Keratinocyte (primary cell): ENCODE measurements at regions not wholly inside any gene's neighbourhood (a gene's known extent, or its start where the extent isn't known, plus 50 kb on each side); places are given as distances from the start of the nearest gene placed in this dataset.

Experiments
- DNase-seq: peaks from one replicate; pipeline ENCODE4 v3.0.0-alpha.2; 2011; ENCODE audit warnings: low read depth, missing footprints, low spot score
- FAIRE-seq: peaks from 2 replicates; lab custom pipeline; 2011; peaks lifted over from hg19 to GRCh38; lab: Jason Lieb, UNC
- H2AFZ ChIP-seq: 2 replicates; pipeline ENCODE4 v1.6.0; 2012; ENCODE audit warnings: low read length, control low read depth, inconsistent platforms; ENCODE audit not compliant: control insufficient read depth
- H3K27ac ChIP-seq: 2 replicates; pipeline ENCODE4 v1.5.1; 2011; ENCODE audit warnings: low read length; ENCODE audit not compliant: control insufficient read depth, insufficient read depth
- H3K27me3 ChIP-seq: 3 replicates; pipeline ENCODE4 v1.6.0; 2011; ENCODE audit warnings: low read length; ENCODE audit not compliant: control insufficient read depth, insufficient read depth; ENCODE audit errors: extremely low read depth
- H3K36me3 ChIP-seq, 2 experiments: 2 replicates in 1 of 2; 3 replicates in 1 of 2; pipeline ENCODE4 v1.5.1; 2011; ENCODE audit warnings: low read length in 2 of 2, mild to moderate bottlenecking in 1 of 2; ENCODE audit not compliant: control insufficient read depth in 2 of 2, insufficient read depth in 2 of 2; ENCODE audit errors: extremely low read depth in 1 of 2
- H3K4me1 ChIP-seq: 3 replicates; pipeline ENCODE4 v1.5.1; 2011; ENCODE audit warnings: low read length; ENCODE audit not compliant: control insufficient read depth, insufficient read depth; ENCODE audit errors: extremely low read depth
- H3K4me2 ChIP-seq: 3 replicates; pipeline ENCODE4 v1.6.0; 2011; ENCODE audit warnings: low read depth, low read length; ENCODE audit not compliant: control insufficient read depth, insufficient read depth; ENCODE audit errors: extremely low read depth
- H3K4me3 ChIP-seq, 3 experiments: fragments of 200-600 bp in 1 of 3; sonication (generic) in 1 of 3; 2 replicates in 2 of 3; 3 replicates in 1 of 3; pipeline ENCODE4 v1.5.1; 2011 to 2016; ENCODE audit warnings: low read length in 3 of 3, mild to moderate bottlenecking in 3 of 3, control low read depth in 2 of 3, inconsistent platforms in 1 of 3, low read depth in 1 of 3, mixed read lengths in 1 of 3, mixed run types in 1 of 3, moderate library complexity in 1 of 3; ENCODE audit not compliant: control insufficient read depth in 2 of 3, insufficient read depth in 2 of 3; ENCODE audit errors: extremely low read depth in 1 of 3
- H3K79me2 ChIP-seq: 2 replicates; pipeline ENCODE4 v1.6.0; 2012; ENCODE audit warnings: low read length; ENCODE audit not compliant: control insufficient read depth, insufficient read depth
- H3K9ac ChIP-seq: 3 replicates; pipeline ENCODE4 v1.6.0; 2011; ENCODE audit warnings: low read length; ENCODE audit not compliant: control insufficient read depth, insufficient read depth; ENCODE audit errors: extremely low read depth
- H3K9me1 ChIP-seq: 3 replicates; pipeline ENCODE4 v1.6.0; 2011; ENCODE audit warnings: low read length; ENCODE audit not compliant: control insufficient read depth, insufficient read depth; ENCODE audit errors: extremely low read depth
- H3K9me3 ChIP-seq: 2 replicates; pipeline ENCODE4 v1.5.1; 2012; ENCODE audit warnings: low read depth, low read length; ENCODE audit not compliant: control insufficient read depth
- H4K20me1 ChIP-seq: 3 replicates; pipeline ENCODE4 v1.6.0; 2011; ENCODE audit warnings: low read length; ENCODE audit not compliant: control insufficient read depth, insufficient read depth; ENCODE audit errors: extremely low read depth
- CTCF ChIP-seq, 3 experiments: IDR thresholded peaks in 1 of 3; conservative IDR thresholded peaks in 1 of 3; optimal IDR thresholded peaks in 1 of 3; 2 replicates in 2 of 3; 3 replicates in 1 of 3; pipeline versions ENCODE3 to v1.5.1; 2011; ENCODE audit warnings: low read length in 3 of 3, mild to moderate bottlenecking in 3 of 3, moderate library complexity in 2 of 3, control low read depth in 1 of 3, inconsistent platforms in 1 of 3; ENCODE audit not compliant: insufficient read depth in 2 of 3; ENCODE audit errors: extremely low read depth in 1 of 3
- EZH2 ChIP-seq: IDR thresholded peaks from one replicate; pipeline ENCODE4 v1.6.1; 2012; ENCODE audit warnings: inconsistent platforms, mild to moderate bottlenecking, low read length, moderate library complexity
- dilution Hi-C: fragments of 300-500 bp; cut with MboI; formaldehyde crosslinking; loops from one replicate; pipeline ENCODE4 v1.7.0; 2020; ENCODE audit warnings: low sequenced_read_pairs; ENCODE audit not compliant: extremely low pct_ligation_motif_present

- Histone ChIP-seq H3K27me3 (no peaks in the 10 kb centered on the region), H3K4me2 (no peak overlapping the region), H3K9me1 (no peaks in the 10 kb centered on the region), H3K4me1 (no peaks in the 10 kb centered on the region), H2AFZ (no peak overlapping the region), H3K27ac (no peak overlapping the region), H4K20me1 (no peaks in the 10 kb centered on the region), H3K36me3 (no peaks in the 10 kb centered on the region), H3K4me3 (no peak overlapping the region), H3K9me3 (no peaks in the 10 kb centered on the region), H3K79me2 (no peaks in the 10 kb centered on the region), H3K9ac (no peak overlapping the region)
- dilution Hi-C loops: no loop called here
- FAIRE-seq (no peak), DNase-seq (no peak)
- TF ChIP-seq EZH2 (no peak), CTCF (optimal IDR thresholded peaks at IDR 0.05 in 1 of 3, IDR thresholded peaks at IDR 0.05 in 1 of 3, conservative IDR thresholded peaks at IDR 0.05 in 1 of 3; ENCODE audit: extremely low read depth in 1 of 3, insufficient read depth in 2 of 3, low read length in 3 of 3) (no peak)
Measured at GRCh38 chr3:182081096-182081495, 369.4 kb downstream of the SOX2 start.

GRCh38 chr3:182083112-182083511 is 371.4 kb downstream of the SOX2 start:
- Histone ChIP-seq H3K79me2 (no peaks in the 10 kb centered on the region), H3K27ac (no peak overlapping the region), H3K4me1 (no peaks in the 10 kb centered on the region), H3K9me3 (no peaks in the 10 kb centered on the region), H2AFZ (no peak overlapping the region), H3K4me3 (no peak overlapping the region), H3K36me3 (no peaks in the 10 kb centered on the region), H4K20me1 (no peaks in the 10 kb centered on the region), H3K9ac (no peak overlapping the region), H3K27me3 (no peaks in the 10 kb centered on the region), H3K9me1 (no peaks in the 10 kb centered on the region), H3K4me2 (no peak overlapping the region)
- dilution Hi-C loops: no loop called here
- FAIRE-seq (peak; percentile 65), DNase-seq (no peak)
- no peak for TF ChIP-seq EZH2
- no peak for TF ChIP-seq CTCF (optimal IDR thresholded peaks at IDR 0.05 in 1 of 3, IDR thresholded peaks at IDR 0.05 in 1 of 3, conservative IDR thresholded peaks at IDR 0.05 in 1 of 3; ENCODE audit: extremely low read depth in 1 of 3, insufficient read depth in 2 of 3, low read length in 3 of 3)
